Endodermal cell (in vitro differentiated cells): ENCODE measurements at regions not wholly inside any gene's neighbourhood (a gene's known extent, or its start where the extent isn't known, plus 50 kb on each side); places are given as distances from the start of the nearest gene placed in this dataset.
A peak's percentile ranks its signal among the peaks of the same experiment; 100 is the strongest.

Source experiments
- DNase-seq: peaks from one replicate; pipeline ENCODE4 v3.0.0-alpha.2; 2017
- H3K27ac ChIP-seq: 2 replicates; pipeline ENCODE4 v1.5.1; 2013; ENCODE audit warnings: mild to moderate bottlenecking, low read depth, low read length, moderate library complexity
- H3K27me3 ChIP-seq: 2 replicates; pipeline ENCODE4 v1.6.1; 2013; ENCODE audit warnings: mild to moderate bottlenecking, low read length, moderate library complexity; ENCODE audit not compliant: insufficient read depth, control insufficient read depth, poor library complexity, severe bottlenecking
- H3K36me3 ChIP-seq: 2 replicates; pipeline ENCODE4 v1.7.0; 2013; ENCODE audit warnings: mild to moderate bottlenecking, low read length, moderate library complexity; ENCODE audit not compliant: control insufficient read depth, insufficient read depth
- H3K4me1 ChIP-seq: one replicate; pipeline ENCODE4 v1.7.0; 2013; ENCODE audit warnings: low read length; ENCODE audit not compliant: control insufficient read depth, insufficient read depth
- H3K4me3 ChIP-seq: 2 replicates; pipeline ENCODE4 v1.5.1; 2013; ENCODE audit warnings: mild to moderate bottlenecking, low read length, moderate library complexity
- H3K9ac ChIP-seq: 2 replicates; pipeline ENCODE4 v1.6.1; 2013; ENCODE audit warnings: mild to moderate bottlenecking, low read length, moderate library complexity; ENCODE audit not compliant: poor library complexity, severe bottlenecking; ENCODE audit errors: extremely low read depth
- H3K9me3 ChIP-seq: 2 replicates; pipeline ENCODE4 v1.6.1; 2013; ENCODE audit warnings: mild to moderate bottlenecking, low read length, moderate library complexity; ENCODE audit not compliant: control insufficient read depth
- H3K27ac Mint-ChIP-seq: 2 replicates; pipeline ENCODE4 v1.8.0; 2020; ENCODE audit warnings: mixed read lengths
- H3K27me3 Mint-ChIP-seq: 2 replicates; pipeline ENCODE4 v1.8.0; 2021; ENCODE audit warnings: mild to moderate bottlenecking, mixed read lengths; ENCODE audit not compliant: insufficient read depth
- H3K36me3 Mint-ChIP-seq: 2 replicates; pipeline ENCODE4 v1.8.0; 2020; ENCODE audit warnings: low read depth, mixed read lengths
- H3K4me1 Mint-ChIP-seq: 2 replicates; pipeline ENCODE4 v1.8.0; 2020; ENCODE audit warnings: mixed read lengths
- H3K4me3 Mint-ChIP-seq: 2 replicates; pipeline ENCODE4 v1.8.0; 2020; ENCODE audit warnings: mild to moderate bottlenecking, moderate library complexity, mixed read lengths
- H3K9me3 Mint-ChIP-seq: 2 replicates; pipeline ENCODE4 v1.8.0; 2020; ENCODE audit warnings: mild to moderate bottlenecking, mixed read lengths
- WGBS, 2 experiments: methylation state at CpG; one replicate each; pipeline versions ENCODE4 v1.1.5 to v1.1.7; 2013; ENCODE audit warnings: missing lambda C conversion rate in 2 of 2, mixed read lengths in 1 of 2; ENCODE audit not compliant: insufficient coverage in 1 of 2, insufficient read length in 1 of 2; 5-methylcytosine and 5-hydroxymethylcytosine counted together
- TF ChIP-seq, protein P1 (sequence below): fragments of 200-600 bp; sonication (generic); conservative IDR thresholded peaks from 2 replicates; pipeline ENCODE4 v1.5.0; 2021; ENCODE audit warnings: antibody characterized with exemption, mild to moderate bottlenecking

DNA sequence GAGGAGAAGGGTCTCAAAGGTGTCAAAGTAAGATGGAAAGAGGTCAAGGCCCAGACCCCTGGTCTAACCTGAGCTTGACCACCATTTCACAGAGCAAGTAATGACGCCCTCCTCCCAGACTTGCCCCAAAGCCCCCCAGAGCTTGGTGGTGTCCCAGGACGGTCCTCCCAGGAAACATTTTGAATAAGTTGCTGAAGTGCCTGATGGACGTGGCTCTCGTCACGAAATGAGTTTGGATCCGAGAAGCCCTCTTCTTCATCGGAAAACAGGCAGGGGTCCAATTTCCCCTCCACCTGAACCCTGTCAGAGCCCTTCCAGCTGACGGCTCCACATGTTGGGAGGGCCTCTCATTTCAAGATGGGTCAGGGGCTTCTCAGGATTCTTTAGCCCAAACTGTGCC, 54.5 kb upstream of the TPM4 start:
- no peaks in the 10 kb centered on the region for H3K4me1 Mint-ChIP-seq
- H3K4me3 Mint-ChIP-seq: no peak overlapping the region
- Histone ChIP-seq H3K36me3 (no peaks in the 10 kb centered on the region), H3K9ac (no peak overlapping the region), H3K9me3 (no peaks in the 10 kb centered on the region), H3K27ac (no peak overlapping the region), H3K4me1 (no peaks in the 10 kb centered on the region), H3K4me3 (no peak overlapping the region), H3K27me3 (no peaks in the 10 kb centered on the region)
- H3K27me3 Mint-ChIP-seq: no peaks in the 10 kb centered on the region
- H3K36me3 Mint-ChIP-seq: no peaks in the 10 kb centered on the region
- 68 to 93% methylated on average over 6 to 8 of the region's 8 CpGs for WGBS, 2 experiments
- no peak for DNase-seq
- H3K9me3 Mint-ChIP-seq: peaks cover 83% of the 10 kb centered on the region
- H3K27ac Mint-ChIP-seq: no peak overlapping the region
- TF ChIP-seq, protein P1, sequence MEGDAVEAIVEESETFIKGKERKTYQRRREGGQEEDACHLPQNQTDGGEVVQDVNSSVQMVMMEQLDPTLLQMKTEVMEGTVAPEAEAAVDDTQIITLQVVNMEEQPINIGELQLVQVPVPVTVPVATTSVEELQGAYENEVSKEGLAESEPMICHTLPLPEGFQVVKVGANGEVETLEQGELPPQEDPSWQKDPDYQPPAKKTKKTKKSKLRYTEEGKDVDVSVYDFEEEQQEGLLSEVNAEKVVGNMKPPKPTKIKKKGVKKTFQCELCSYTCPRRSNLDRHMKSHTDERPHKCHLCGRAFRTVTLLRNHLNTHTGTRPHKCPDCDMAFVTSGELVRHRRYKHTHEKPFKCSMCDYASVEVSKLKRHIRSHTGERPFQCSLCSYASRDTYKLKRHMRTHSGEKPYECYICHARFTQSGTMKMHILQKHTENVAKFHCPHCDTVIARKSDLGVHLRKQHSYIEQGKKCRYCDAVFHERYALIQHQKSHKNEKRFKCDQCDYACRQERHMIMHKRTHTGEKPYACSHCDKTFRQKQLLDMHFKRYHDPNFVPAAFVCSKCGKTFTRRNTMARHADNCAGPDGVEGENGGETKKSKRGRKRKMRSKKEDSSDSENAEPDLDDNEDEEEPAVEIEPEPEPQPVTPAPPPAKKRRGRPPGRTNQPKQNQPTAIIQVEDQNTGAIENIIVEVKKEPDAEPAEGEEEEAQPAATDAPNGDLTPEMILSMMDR: no peak

DNA sequence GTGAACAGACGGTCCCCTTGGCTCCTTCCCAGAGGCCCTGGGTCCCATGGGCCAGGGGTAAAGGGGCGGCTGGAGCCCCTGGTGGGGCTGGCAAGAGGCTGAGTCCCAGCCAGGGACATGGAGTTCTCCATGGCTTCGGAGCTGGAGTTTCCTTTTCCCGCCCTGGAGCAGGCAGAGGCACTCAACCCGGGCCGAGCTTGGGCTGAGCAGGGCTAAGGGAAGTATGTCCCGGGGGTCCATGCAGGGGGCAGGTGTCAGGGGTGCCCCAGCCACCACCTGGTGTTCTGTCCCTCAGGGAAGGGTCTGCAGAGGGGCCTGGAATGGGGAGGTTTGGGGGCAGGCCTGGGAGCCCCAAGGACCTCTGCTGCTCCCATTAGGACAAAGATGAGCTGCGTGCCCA, 54.0 kb upstream of the TPM4 start:
- H3K4me1 Mint-ChIP-seq: no peaks in the 10 kb centered on the region
- H3K27ac Mint-ChIP-seq: no peak overlapping the region
- H3K9me3 ChIP-seq: no peaks in the 10 kb centered on the region
- H3K4me3 ChIP-seq: no peak overlapping the region
- TF ChIP-seq, protein P1: no peak
- no peaks in the 10 kb centered on the region for H3K36me3 Mint-ChIP-seq
- peak; percentile 34 for DNase-seq
- no peaks in the 10 kb centered on the region for H3K27me3 ChIP-seq
- H3K27ac ChIP-seq: no peak overlapping the region
- no peak overlapping the region for H3K9ac ChIP-seq
- no peak overlapping the region for H3K4me3 Mint-ChIP-seq
- no peaks in the 10 kb centered on the region for H3K4me1 ChIP-seq
- H3K36me3 ChIP-seq: no peaks in the 10 kb centered on the region
- no peaks in the 10 kb centered on the region for H3K27me3 Mint-ChIP-seq
- whole genome bisulfite sequencing, 2 experiments: 60 to 100% methylated on average over 2 to 8 of the region's 8 CpGs
- peaks cover 83% of the 10 kb centered on the region for H3K9me3 Mint-ChIP-seq

DNA sequence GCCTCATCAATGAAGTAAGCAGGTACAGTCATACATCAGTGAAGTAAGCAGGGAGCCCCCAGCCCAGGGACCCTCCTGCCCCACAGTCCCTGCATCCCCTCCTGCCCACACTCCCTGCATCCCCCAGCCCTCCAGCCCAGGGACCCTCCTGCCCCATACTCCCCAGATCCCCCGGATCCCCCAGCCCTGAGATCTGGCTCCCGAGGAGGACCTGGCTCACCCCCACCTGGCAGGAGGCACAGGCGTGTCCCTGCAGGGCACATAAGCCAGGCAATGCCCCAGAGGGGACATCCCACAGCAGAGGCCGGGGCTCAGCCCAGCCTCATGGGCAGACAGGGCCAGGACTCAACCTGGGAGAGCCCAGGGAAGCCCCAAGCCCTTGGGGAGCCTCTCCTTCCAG, 53.6 kb upstream of the TPM4 start:
- Mint-ChIP-seq H3K4me1 (no peaks in the 10 kb centered on the region), H3K27me3 (no peaks in the 10 kb centered on the region), H3K27ac (no peak overlapping the region), H3K9me3 (peaks cover 83% of the 10 kb centered on the region), H3K4me3 (no peak overlapping the region), H3K36me3 (no peaks in the 10 kb centered on the region)
- no peak overlapping the region for H3K27ac ChIP-seq
- TF ChIP-seq, protein P1: no peak
- DNase-seq: no peak
- WGBS, 2 experiments: 78 to 100% methylated on average over 1 to 4 of the region's 4 CpGs
- no peaks in the 10 kb centered on the region for H3K9me3 ChIP-seq
- no peaks in the 10 kb centered on the region for H3K27me3 ChIP-seq
- H3K9ac ChIP-seq: no peak overlapping the region
- H3K36me3 ChIP-seq: no peaks in the 10 kb centered on the region
- no peaks in the 10 kb centered on the region for H3K4me1 ChIP-seq
- no peak overlapping the region for H3K4me3 ChIP-seq
